C4-2B (cell line): ENCODE measurements at regions not wholly inside any gene's neighbourhood (a gene's known extent, or its start where the extent isn't known, plus 50 kb on each side); places are given as distances from the start of the nearest gene placed in this dataset.

Experiments
- ZFX ChIP-seq: fragments of 450-650 bp; IDR thresholded peaks from 2 replicates; pipeline ENCODE4 v1.6.1; 2017
- TF ChIP-seq, protein P1 (sequence below): fragments of 450-650 bp; conservative IDR thresholded peaks from 2 replicates; pipeline ENCODE4 v1.5.1; 2017; ENCODE audit warnings: mild to moderate bottlenecking

DNA sequence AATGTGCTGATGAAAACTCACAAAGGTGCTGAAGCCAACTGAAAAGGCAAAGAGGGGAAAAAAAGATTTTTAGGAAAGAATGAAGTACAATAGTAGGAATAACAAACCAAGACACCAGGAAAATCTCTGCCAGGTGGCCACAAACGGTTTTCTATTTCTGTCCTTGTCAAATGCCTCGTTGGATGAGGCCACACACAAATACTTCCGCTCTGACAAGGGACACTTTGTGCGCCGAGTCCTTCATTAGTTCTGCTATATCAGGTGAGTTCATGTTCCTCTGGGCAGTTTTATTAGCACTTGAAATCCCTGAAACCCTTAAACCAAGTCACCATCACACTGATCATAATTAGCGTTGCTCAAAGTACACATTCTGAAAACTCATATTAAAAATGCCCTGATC is 373.1 kb downstream of the VPS13C start:
- TF ChIP-seq, protein P1, sequence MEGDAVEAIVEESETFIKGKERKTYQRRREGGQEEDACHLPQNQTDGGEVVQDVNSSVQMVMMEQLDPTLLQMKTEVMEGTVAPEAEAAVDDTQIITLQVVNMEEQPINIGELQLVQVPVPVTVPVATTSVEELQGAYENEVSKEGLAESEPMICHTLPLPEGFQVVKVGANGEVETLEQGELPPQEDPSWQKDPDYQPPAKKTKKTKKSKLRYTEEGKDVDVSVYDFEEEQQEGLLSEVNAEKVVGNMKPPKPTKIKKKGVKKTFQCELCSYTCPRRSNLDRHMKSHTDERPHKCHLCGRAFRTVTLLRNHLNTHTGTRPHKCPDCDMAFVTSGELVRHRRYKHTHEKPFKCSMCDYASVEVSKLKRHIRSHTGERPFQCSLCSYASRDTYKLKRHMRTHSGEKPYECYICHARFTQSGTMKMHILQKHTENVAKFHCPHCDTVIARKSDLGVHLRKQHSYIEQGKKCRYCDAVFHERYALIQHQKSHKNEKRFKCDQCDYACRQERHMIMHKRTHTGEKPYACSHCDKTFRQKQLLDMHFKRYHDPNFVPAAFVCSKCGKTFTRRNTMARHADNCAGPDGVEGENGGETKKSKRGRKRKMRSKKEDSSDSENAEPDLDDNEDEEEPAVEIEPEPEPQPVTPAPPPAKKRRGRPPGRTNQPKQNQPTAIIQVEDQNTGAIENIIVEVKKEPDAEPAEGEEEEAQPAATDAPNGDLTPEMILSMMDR = no peak
- TF ChIP-seq ZFX = no peak
